Activated naive CD4-positive, alpha-beta T cell treated with anti-CD3 and anti-CD28 coated beads for 36 hours (primary cell): ENCODE measurements at regions not wholly inside any gene's neighbourhood (a gene's known extent, or its start where the extent isn't known, plus 50 kb on each side); places are given as distances from the start of the nearest gene placed in this dataset.

Experiments used
- CTCF ChIA-PET: fragments of 350-600 bp; sonication (Branson Sonifier 250); formaldehyde crosslinking; loops from one replicate; lab custom pipeline; 2021; ENCODE audit warnings: antibody characterized with exemption; lab: Charles Lee
- DNase-seq: peaks from one replicate; pipeline ENCODE4 v3.0.0-alpha.2; 2020
- H3K27ac Mint-ChIP-seq: one replicate; pipeline ENCODE4 v1.8.0; 2021; ENCODE audit warnings: mild to moderate bottlenecking, mixed read lengths
- H3K27me3 Mint-ChIP-seq: one replicate; pipeline ENCODE4 v1.8.0; 2021; ENCODE audit warnings: low read depth, mixed read lengths
- H3K36me3 Mint-ChIP-seq: one replicate; pipeline ENCODE4 v1.8.0; 2021; ENCODE audit warnings: low read depth, mixed read lengths
- H3K4me1 Mint-ChIP-seq: one replicate; pipeline ENCODE4 v1.8.0; 2021; ENCODE audit warnings: low read depth, mixed read lengths
- H3K4me3 Mint-ChIP-seq: one replicate; pipeline ENCODE4 v1.8.0; 2021; ENCODE audit warnings: mild to moderate bottlenecking, moderate library complexity, mixed read lengths
- H3K9me3 Mint-ChIP-seq: one replicate; pipeline ENCODE4 v1.8.0; 2021; ENCODE audit warnings: mixed read lengths
- intact Hi-C: fragments of 100-400 bp; cut with micrococcal nuclease; formaldehyde crosslinking; loops from one replicate; pipeline ENCODE4 v1.15.1; 2023

DNA sequence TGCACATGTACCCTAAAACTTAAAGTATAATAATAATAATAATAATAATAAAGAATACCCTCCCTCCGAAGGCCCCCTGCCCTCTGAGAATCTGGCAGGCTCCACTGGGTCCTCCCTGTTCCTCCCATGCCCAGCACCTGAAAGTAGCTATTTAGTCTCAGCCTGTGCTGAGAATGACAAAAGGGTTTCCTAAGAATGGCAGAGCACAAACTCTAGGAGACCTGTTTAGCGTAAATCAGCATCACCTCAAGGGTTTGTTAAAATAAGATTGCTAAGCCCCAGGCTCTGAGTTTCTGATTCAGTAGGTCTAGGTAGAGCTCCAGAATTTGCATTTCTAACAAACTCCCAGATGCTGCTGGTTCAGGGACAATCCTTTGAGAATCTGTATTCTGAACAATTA, 606.8 kb upstream of the CDH11 start:
- intact Hi-C loops: no loop called here
- H3K27me3 Mint-ChIP-seq: peaks cover 2% of the 10 kb centered on the region
- no peaks in the 10 kb centered on the region for H3K4me1 Mint-ChIP-seq
- H3K4me3 Mint-ChIP-seq: no peak overlapping the region
- H3K36me3 Mint-ChIP-seq: no peaks in the 10 kb centered on the region
- no peak for DNase-seq
- peaks cover 6% of the 10 kb centered on the region for H3K9me3 Mint-ChIP-seq
- H3K27ac Mint-ChIP-seq: no peak overlapping the region
- CTCF ChIA-PET: no interaction called here

GRCh38 chr16:65728167-65728566, 606.3 kb upstream of the CDH11 start:
- no peaks in the 10 kb centered on the region for H3K4me1 Mint-ChIP-seq
- H3K27ac Mint-ChIP-seq: no peak overlapping the region
- peaks cover 3% of the 10 kb centered on the region for H3K9me3 Mint-ChIP-seq
- DNase-seq: no peak
- no peaks in the 10 kb centered on the region for H3K36me3 Mint-ChIP-seq
- H3K4me3 Mint-ChIP-seq: no peak overlapping the region
- peaks cover 2% of the 10 kb centered on the region for H3K27me3 Mint-ChIP-seq
- CTCF ChIA-PET: no interaction called here
- intact Hi-C loops: no loop called here

DNA sequence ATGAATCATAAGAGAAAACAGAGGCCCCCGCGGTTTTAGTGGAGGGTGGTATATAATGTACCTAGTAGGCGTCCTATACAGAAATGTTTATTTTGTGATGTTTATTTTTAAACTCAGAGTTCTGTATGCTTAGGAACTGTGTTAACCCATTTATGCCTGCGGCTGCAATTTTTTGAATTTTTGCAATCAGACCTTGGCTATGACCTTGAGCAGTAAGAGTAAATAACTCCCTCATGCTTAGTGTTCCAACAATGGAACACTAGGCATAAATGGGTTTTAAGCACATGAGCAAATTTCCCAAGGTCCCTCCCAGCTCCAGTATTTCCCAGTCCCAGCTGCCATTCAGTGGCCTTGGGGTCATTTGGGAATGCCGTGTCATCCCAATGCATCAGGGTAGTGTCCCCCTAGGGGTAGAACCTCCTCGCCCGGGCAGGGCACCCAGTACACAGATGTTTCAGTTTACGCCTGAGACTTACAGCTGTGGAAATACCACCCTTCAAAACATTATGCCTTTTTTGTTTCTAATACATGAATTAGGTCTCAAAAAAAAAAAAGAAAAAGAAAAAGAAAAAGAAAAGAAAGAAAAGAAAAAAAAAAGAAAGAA, 605.8 kb upstream of the CDH11 start:
- no peak overlapping the region for H3K27ac Mint-ChIP-seq
- intact Hi-C loops: no loop called here
- DNase-seq: no peak
- H3K4me1 Mint-ChIP-seq: no peaks in the 10 kb centered on the region
- H3K4me3 Mint-ChIP-seq: no peak overlapping the region
- no peaks in the 10 kb centered on the region for H3K36me3 Mint-ChIP-seq
- H3K9me3 Mint-ChIP-seq: peaks cover 3% of the 10 kb centered on the region
- CTCF ChIA-PET: no interaction called here
- peaks cover 2% of the 10 kb centered on the region for H3K27me3 Mint-ChIP-seq

GRCh38 chr16:65725156-65725845, 603.4 kb upstream of the CDH11 start:
- no peak for DNase-seq
- no peak overlapping the region for H3K27ac Mint-ChIP-seq
- peaks cover 2% of the 10 kb centered on the region for H3K27me3 Mint-ChIP-seq
- intact Hi-C loops: no loop called here
- no peak overlapping the region for H3K4me3 Mint-ChIP-seq
- no peaks in the 10 kb centered on the region for H3K36me3 Mint-ChIP-seq
- H3K4me1 Mint-ChIP-seq: no peaks in the 10 kb centered on the region
- peaks cover 2% of the 10 kb centered on the region for H3K9me3 Mint-ChIP-seq
- CTCF ChIA-PET: no interaction called here

DNA sequence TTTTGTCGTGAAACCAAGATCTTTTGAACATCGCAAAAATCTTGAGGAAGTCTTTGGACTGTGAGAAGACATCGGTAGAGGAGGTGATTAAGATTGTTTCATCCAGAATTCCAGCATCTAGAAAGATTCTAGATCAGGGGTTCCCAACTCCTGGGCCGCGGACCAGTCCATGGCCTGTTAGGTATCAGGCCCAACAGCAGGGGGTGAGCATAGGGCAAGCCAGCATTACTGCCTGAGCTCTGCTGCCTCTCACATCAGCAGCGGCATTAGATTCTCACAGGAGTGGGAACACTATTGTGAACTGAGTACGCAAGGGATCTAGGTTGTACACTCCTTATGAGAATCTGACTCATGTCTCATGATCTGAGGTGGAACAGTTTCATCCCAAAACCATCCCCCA, 600.6 kb upstream of the CDH11 start:
- Mint-ChIP-seq H3K36me3 (no peaks in the 10 kb centered on the region), H3K9me3 (no peaks in the 10 kb centered on the region), H3K4me3 (no peak overlapping the region), H3K4me1 (no peaks in the 10 kb centered on the region), H3K27me3 (no peaks in the 10 kb centered on the region), H3K27ac (no peak overlapping the region)
- CTCF ChIA-PET: no interaction called here
- intact Hi-C loops: no loop called here
- no peak for DNase-seq

DNA sequence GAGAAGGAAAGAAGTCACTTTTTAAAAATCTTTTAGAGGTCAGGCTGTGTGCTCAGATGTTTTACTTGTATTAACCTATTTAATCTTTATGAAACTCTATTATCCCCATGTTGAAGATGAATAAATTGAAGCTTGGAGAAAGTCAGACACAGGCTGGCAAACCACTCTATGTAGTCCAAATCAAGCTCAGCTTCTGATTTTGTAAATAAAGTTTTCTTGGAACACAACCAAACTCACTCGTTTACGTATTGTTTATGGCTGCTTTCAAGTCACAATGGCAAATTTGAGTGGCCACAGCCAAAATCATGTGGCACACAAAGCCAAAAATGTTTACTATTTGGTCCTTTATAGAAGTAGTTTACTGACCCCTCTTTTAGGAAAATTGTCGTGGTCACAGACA, 596.0 kb upstream of the CDH11 start:
- Mint-ChIP-seq H3K27ac (no peak overlapping the region), H3K9me3 (no peaks in the 10 kb centered on the region), H3K27me3 (no peaks in the 10 kb centered on the region), H3K36me3 (no peaks in the 10 kb centered on the region), H3K4me1 (no peaks in the 10 kb centered on the region), H3K4me3 (no peak overlapping the region)
- no peak for DNase-seq
- intact Hi-C loops: no loop called here
- CTCF ChIA-PET: no interaction called here

DNA sequence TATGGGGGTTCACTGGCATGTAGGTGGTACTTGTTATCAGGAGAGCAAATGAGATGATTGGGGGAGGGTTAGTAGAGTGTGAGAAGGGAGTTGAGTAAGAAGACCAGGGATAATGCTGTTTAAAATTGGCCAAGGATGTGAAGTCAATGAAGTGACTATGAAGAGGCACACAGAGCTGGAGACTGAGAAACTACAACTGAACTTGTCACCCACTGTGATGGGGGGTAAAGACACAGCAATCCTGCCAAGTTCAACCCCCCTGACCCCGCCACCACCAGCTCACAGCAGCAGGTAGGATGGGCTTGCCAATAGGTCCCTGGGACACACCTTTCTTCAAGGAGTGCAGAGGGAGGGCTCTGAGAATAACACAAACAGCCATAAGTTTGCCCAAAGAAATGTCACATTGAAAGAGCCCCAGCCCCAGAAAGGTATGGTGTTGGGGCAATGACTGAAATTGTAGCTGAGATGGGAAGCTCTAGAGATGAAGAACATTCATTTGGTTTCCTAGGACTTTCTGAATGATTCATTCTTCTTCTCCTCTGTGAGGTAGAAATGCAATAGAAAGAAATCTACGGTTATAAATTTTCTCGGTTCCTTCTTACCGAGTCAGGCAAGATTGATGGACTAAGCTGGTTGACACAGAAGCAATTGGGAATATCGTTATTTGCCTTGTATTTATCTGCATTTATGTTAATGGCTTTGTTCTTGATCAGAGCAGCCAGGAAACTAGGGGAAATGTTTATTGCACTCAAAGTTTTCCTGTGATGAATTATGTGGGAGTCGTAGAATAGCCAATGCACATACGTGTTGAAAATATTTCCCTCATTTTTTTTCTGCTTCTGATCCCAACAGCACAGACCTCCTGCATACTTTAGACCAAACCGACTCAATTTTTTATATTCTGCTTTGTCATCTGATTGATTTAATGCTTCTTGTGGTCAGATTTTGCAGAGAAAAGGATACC, 595.2 kb upstream of the CDH11 start:
- CTCF ChIA-PET: no interaction called here
- no peak overlapping the region for H3K27ac Mint-ChIP-seq
- intact Hi-C loops: no loop called here

DNA sequence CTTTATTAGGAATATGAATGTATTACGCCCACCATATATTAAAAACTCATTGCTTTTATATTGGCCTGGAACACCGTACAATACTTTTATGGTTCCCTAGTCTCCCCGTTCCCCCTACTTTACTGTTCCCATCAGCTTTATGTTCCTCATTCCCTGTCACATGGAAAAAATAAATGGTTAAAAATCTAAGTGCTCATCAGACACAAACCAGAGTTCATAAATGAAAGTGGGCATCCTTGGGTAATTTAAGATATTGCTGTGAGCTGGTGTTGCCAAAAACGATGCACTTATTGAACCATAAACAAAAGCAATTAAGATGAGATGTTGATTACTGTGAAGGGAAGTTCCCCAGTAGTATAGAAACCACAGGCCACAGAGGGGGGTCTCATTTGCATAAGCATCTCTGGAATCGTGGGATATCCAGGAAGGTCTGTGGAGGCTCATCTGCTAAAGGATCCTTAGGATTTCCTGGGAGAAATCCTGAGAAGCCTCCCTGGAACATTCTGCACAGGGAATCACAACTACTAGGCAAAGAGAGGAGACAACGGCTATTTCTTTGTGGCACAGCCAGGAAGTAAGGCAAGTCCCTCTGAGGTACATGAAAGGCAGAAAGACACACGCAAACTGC, 591.4 kb upstream of the CDH11 start:
- H3K27me3 Mint-ChIP-seq: no peaks in the 10 kb centered on the region
- no peak overlapping the region for H3K27ac Mint-ChIP-seq
- no peaks in the 10 kb centered on the region for H3K4me1 Mint-ChIP-seq
- H3K36me3 Mint-ChIP-seq: no peaks in the 10 kb centered on the region
- no peak for DNase-seq
- no peak overlapping the region for H3K4me3 Mint-ChIP-seq
- CTCF ChIA-PET: interaction anchor here (0.6 kb wide), 1 partner anchor 132 kb away, joined by 3 read pairs; no protein-coding TSS in a partner anchor
- intact Hi-C loops: no loop called here
- peaks cover 3% of the 10 kb centered on the region for H3K9me3 Mint-ChIP-seq

More for the DNA sequence above, 595.2 kb upstream of the CDH11 start:
- no peak for DNase-seq
- Mint-ChIP-seq H3K27me3 (no peaks in the 10 kb centered on the region), H3K9me3 (no peaks in the 10 kb centered on the region), H3K4me3 (no peak overlapping the region), H3K36me3 (no peaks in the 10 kb centered on the region), H3K4me1 (no peaks in the 10 kb centered on the region)

DNA sequence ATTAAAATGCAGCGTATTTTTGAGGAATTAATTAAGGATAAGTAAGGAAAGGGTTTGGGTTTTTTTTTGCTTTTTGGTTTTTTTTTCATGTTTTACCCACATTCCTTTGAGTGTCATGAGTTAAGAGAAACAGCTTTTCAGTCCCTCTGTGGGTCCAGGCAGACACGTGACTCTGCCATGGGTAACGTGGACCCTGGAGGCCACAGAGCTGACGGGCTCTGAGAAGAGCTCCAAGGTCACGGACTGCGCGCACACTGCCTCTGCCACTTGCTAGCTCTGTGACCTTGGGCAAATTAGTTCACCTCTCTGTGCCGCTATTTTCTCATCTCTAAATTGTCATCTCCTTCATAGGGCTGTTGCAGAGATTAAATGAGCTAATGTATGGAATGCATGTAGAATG, 588.2 kb upstream of the CDH11 start:
- peaks cover 3% of the 10 kb centered on the region for H3K9me3 Mint-ChIP-seq
- no peaks in the 10 kb centered on the region for H3K36me3 Mint-ChIP-seq
- no peak overlapping the region for H3K27ac Mint-ChIP-seq
- no peaks in the 10 kb centered on the region for H3K27me3 Mint-ChIP-seq
- DNase-seq: no peak
- CTCF ChIA-PET: no interaction called here
- no peaks in the 10 kb centered on the region for H3K4me1 Mint-ChIP-seq
- intact Hi-C loops: no loop called here
- no peak overlapping the region for H3K4me3 Mint-ChIP-seq

DNA sequence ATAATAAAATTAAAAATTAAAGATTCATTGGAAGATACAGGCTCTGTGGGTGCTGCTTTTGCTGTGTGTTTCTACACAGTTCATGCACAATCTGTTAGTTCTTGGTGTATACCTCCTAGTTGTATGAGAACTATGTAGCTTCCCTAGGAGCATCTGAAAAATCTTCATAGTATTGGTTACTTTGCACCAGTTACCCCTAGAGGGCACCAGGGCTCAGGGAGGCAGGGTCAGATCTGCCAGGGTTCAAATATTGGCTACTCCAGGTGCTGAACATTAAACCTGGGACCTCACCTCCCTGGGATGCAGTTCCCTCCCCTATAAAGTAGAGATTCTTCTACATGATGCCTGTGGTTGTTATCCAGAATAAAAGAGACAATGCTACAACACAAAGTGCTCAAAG, 583.0 kb upstream of the CDH11 start:
- intact Hi-C loops: no loop called here
- no peaks in the 10 kb centered on the region for H3K36me3 Mint-ChIP-seq

GRCh38 chr16:65702707-65703402, 581.0 kb upstream of the CDH11 start:
- Mint-ChIP-seq H3K27ac (no peak overlapping the region), H3K36me3 (no peaks in the 10 kb centered on the region), H3K4me3 (no peak overlapping the region), H3K27me3 (no peaks in the 10 kb centered on the region), H3K9me3 (peaks cover 2% of the 10 kb centered on the region), H3K4me1 (no peaks in the 10 kb centered on the region)
- no peak for DNase-seq
- intact Hi-C loops: no loop called here
- CTCF ChIA-PET: no interaction called here

More for the DNA sequence above, 583.0 kb upstream of the CDH11 start:
- CTCF ChIA-PET: interaction anchor here (1.0 kb wide), 1 partner anchor 19 kb away, joined by 3 read pairs; no protein-coding TSS in a partner anchor
- Mint-ChIP-seq H3K27ac (no peak overlapping the region), H3K4me3 (no peak overlapping the region), H3K9me3 (peaks cover 2% of the 10 kb centered on the region), H3K4me1 (no peaks in the 10 kb centered on the region), H3K27me3 (no peaks in the 10 kb centered on the region)
- DNase-seq: no peak

DNA sequence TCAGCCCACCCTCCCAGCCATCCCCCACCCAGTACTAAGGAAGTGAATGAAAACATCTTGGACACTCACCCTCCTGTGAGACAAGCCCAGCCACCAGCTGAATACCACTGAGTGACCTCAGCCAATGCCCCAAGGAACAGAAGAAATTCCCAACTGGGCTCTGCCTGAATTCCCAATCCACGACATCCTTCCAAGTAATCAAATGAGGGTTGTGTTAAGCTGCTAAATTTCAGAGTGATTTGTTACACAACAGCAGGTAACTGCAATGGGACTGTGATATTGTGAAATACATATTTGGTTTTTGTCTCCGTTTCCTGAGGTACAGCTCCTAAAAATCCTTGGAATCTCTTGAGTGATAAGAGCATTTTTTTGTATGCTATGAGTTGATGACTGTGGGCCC, 578.7 kb upstream of the CDH11 start:
- no peak for DNase-seq
- CTCF ChIA-PET: no interaction called here
- H3K9me3 Mint-ChIP-seq: peaks cover 6% of the 10 kb centered on the region
- no peaks in the 10 kb centered on the region for H3K27me3 Mint-ChIP-seq
- H3K4me1 Mint-ChIP-seq: no peaks in the 10 kb centered on the region
- H3K36me3 Mint-ChIP-seq: no peaks in the 10 kb centered on the region
- intact Hi-C loops: no loop called here
- no peak overlapping the region for H3K4me3 Mint-ChIP-seq
- H3K27ac Mint-ChIP-seq: no peak overlapping the region
